NCI-H345 treated with DMSO at 0.1 percent for 48 hours (cell line): ENCODE measurements at regions not wholly inside any gene's neighbourhood (a gene's known extent, or its start where the extent isn't known, plus 50 kb on each side); places are given as distances from the start of the nearest gene placed in this dataset.

Source experiments
- DNase-seq: peaks from one replicate; lab custom pipeline; 2025; ENCODE audit not compliant: unreplicated experiment; lab: John Stamatoyannopoulos, UW

DNA sequence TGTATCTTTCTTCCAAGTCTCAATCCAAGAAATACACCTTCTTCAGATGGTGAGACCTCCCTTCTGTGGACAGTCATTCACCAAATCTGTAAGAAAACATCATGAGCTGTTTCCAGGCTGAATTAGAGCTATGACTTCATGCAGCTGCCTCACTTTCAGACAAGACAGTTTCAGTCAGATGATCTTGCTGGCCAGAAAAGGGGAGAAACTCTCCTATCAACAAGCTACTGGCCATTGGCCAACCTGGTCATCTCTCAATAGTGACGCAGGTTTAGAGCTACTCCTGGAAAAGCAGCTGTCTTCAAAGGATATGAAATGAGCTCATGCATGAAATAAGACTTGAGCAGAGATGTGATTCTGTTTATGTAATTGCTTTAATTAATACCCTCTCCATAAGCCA lies 69.6 kb upstream of the NDP start:
- DNase-seq, result no peak

DNA sequence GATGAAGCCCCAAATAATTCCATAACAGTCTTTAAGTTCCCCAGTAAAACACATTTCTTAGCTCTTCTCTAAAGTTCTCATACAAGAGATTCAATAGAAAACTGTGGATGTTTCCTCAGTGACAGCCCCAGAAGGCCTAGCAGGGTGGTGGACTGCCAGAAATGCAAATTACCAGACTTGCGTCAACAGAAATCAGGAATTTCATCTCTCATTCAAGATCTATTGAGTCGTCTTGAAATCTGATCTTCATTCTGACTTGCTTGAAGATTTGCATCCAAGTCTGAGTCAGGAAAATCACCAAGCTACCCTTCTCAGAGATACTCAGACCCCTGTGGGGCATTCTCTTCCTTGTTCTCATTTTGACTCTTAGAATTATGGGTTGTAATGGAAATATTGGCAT lies 68.9 kb upstream of the NDP start:
- no peak for DNase-seq

DNA sequence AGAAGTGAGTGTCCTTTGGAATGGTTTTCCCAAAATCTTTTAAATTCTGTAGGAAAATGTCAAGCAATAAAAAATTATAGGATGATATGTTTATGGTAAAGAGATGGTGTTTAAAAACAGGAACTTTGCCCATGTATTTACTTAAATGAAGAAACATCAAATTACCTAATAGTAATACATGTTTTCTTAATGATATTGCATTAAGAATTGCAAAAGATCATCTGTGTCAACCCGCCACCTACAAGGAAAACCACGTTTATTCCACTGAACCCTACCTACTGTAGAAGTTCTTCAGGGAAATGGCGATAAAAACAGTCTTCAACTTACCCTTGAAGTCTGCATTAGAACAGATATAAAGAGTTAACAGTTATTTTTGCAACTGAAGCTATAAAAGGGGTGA lies 67.2 kb upstream of the NDP start:
- DNase-seq, result no peak

DNA sequence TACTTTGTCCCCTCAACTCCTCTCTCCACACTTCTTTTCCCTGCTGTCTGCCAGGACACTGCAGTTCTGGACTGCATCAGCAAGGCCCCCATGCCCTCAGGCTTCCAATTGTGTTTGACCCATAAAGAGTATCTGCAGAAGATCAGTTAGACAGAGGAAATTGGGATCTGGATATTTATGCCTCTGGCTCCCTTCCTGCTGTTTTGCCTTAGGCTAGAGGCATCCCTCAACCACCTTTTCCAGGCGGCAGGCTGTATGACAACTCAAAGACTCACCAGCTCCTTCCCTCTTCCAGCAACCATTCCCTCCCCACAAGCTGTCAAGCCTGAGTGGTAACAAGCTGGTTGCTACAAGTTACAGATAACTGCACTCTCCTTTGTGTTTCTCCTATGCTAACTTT lies 66.4 kb upstream of the NDP start:
- no peak for DNase-seq

DNA sequence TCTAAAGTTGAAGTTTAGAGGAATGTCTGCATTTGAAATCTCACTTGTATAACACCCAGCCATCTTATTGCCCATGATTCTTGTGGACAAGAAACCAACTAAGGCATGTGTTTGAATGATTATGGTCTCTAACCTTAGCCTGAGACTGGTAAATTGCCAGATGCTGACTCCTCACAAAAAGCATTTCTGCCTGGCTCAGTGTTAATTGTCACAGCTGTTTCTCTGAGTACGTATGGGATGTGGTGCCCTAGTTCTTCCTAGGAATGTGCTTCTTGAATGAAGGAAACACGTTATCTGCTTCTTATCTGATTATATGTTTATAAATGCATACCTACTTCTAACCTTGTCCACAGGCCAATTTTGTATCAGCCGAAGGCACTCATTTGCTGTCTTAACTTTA lies 63.1 kb upstream of the NDP start:
- no peak for DNase-seq

DNA sequence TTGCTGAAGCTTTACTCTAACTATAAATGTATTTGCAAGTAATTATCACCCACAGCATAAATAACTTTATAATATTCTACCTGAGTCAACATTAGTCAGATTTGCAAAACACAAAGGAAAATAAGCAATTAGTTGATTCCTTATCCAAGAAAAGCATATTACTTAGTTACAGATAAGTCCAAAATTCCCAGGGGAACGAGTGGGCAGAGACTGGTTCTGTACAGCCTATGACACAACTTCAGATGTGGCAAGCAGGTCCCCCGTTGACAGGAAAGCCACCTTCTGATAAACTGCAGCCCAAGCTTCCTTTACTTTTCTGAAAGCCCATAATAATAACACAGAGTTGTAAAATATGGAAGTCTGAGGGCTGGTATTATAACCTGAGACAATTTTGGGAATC lies 62.4 kb upstream of the NDP start:
- no peak for DNase-seq

DNA sequence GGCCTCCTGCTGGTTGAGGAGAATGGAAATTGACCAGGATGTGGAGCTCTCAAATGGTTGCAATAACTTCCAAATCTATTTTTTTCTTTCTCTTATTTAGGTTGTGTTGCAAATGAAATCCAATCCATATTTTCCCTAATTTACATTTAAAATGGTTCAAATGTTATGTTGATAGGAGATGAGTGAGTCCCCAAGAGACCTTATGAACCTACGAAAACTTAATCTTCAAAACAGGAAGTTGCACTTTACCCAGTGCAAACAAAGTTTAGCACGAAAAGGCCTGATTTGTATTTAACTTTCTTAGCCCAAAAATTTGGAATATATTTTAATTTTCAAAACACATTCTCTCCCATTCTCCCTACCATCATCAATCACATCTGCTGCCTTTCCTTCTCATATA lies 59.3 kb upstream of the NDP start:
- no peak for DNase-seq

DNA sequence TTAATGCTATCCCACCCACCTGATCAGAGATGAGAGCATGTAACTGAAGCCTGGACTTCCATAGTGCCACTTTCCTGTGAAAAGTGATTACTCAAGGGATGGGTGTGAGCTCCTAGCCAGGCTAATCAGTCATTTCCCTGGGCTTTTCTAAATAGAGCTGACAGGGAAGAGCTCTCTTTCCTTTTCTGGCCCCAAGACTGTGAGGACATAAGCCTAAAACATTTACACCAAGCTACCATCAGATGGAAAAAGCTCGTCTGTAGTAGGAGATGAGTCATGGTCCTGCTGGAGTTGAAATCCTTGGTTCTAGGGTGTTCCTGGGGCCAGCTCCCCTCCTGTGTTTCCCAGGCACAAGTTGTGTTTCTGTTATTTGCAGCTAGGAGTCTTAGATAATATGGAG lies 52.4 kb upstream of the NDP start:
- DNase-seq, result no peak
